NCI-H82 treated with DMSO at 0.1 percent for 48 hours (cell line): ENCODE measurements at regions not wholly inside any gene's neighbourhood (a gene's known extent, or its start where the extent isn't known, plus 50 kb on each side); places are given as distances from the start of the nearest gene placed in this dataset.

Experiments
- DNase-seq: peaks from one replicate; lab custom pipeline; 2025; ENCODE audit not compliant: unreplicated experiment; lab: John Stamatoyannopoulos, UW

GRCh38 chr16:79770244-79771064 is 169.9 kb upstream of the MAF start:
- peak; percentile 3 for DNase-seq

- no peak for DNase-seq
Observed at GRCh38 chr16:79769928-79770243, 169.3 kb upstream of the MAF start.

GRCh38 chr16:79769270-79769927 is 168.9 kb upstream of the MAF start:
- no peak for DNase-seq

- no peak for DNase-seq
Observed at GRCh38 chr16:79768276-79768970, 167.9 kb upstream of the MAF start.

- no peak for DNase-seq
Observed at GRCh38 chr16:79767421-79768275, 167.1 kb upstream of the MAF start.

GRCh38 chr16:79765901-79766394 is 165.4 kb upstream of the MAF start:
- no peak for DNase-seq

GRCh38 chr16:79765431-79765830 is 164.9 kb upstream of the MAF start:
- DNase-seq, result no peak

GRCh38 chr16:79764415-79765110 is 164.0 kb upstream of the MAF start:
- no peak for DNase-seq

- no peak for DNase-seq
Observed at GRCh38 chr16:79762217-79762616, 161.7 kb upstream of the MAF start.

- no peak for DNase-seq
Observed at GRCh38 chr16:79758615-79759346, 158.2 kb upstream of the MAF start.

GRCh38 chr16:79757968-79758367 is 157.4 kb upstream of the MAF start:
- DNase-seq, result no peak

- DNase-seq, result no peak
Observed at GRCh38 chr16:79757163-79757562, 156.6 kb upstream of the MAF start.

- no peak for DNase-seq
Observed at GRCh38 chr16:79756571-79756970, 156.0 kb upstream of the MAF start.

- DNase-seq, result no peak
Observed at GRCh38 chr16:79754501-79754900, 154.0 kb upstream of the MAF start.

GRCh38 chr16:79754081-79754480 is 153.5 kb upstream of the MAF start:
- DNase-seq, result no peak

GRCh38 chr16:79753286-79753685 is 152.7 kb upstream of the MAF start:
- DNase-seq, result no peak

GRCh38 chr16:79752396-79752795 is 151.9 kb upstream of the MAF start:
- DNase-seq, result no peak

GRCh38 chr16:79751471-79752184 is 151.1 kb upstream of the MAF start:
- no peak for DNase-seq

- DNase-seq, result no peak
Observed at GRCh38 chr16:79750311-79750710, 149.8 kb upstream of the MAF start.
